Activated T-cell treated with anti-CD3 and anti-CD28 coated beads, Interleukin-2, amount 50 U/mL, for 72 hours (primary cell): ENCODE measurements at regions not wholly inside any gene's neighbourhood (a gene's known extent, or its start where the extent isn't known, plus 50 kb on each side); places are given as distances from the start of the nearest gene placed in this dataset.
A peak's percentile ranks its signal among the peaks of the same experiment; 100 is the strongest.

Experiments
- ATAC-seq, 2 donors: fragments of 150-1000 bp; cut with Tn5 transposase; replicated peaks in 1 of 2; 2 replicates each; pipeline ENCODE4 v1.10.0; 2021; ENCODE audit warnings: moderate library complexity in 2 of 2, mild to moderate bottlenecking in 1 of 2
- DNase-seq, 2 donors: peaks; one replicate each; pipeline ENCODE4 v3.0.0; 2021 to 2022; ENCODE audit warnings: mixed read lengths in 1 of 2
- H3K27ac Mint-ChIP-seq: one replicate; pipeline ENCODE4 v1.8.0; 2022; ENCODE audit warnings: mild to moderate bottlenecking, moderate library complexity, mixed read lengths
- H3K27me3 Mint-ChIP-seq: one replicate; pipeline ENCODE4 v1.8.0; 2022; ENCODE audit warnings: low read depth, mixed read lengths
- H3K36me3 Mint-ChIP-seq, 2 donors: one replicate each; pipeline ENCODE4 v1.8.0; 2022; ENCODE audit warnings: mixed read lengths in 2 of 2, mild to moderate bottlenecking in 1 of 2; ENCODE audit not compliant: insufficient read depth in 2 of 2
- H3K4me1 Mint-ChIP-seq: one replicate; pipeline ENCODE4 v1.8.0; 2022; ENCODE audit warnings: low read depth, mixed read lengths
- H3K4me3 Mint-ChIP-seq, 2 donors: one replicate each; pipeline ENCODE4 v1.8.0; 2022; ENCODE audit warnings: mild to moderate bottlenecking in 2 of 2, mixed read lengths in 2 of 2, moderate library complexity in 2 of 2
- H3K9me3 Mint-ChIP-seq, 2 donors: one replicate each; pipeline ENCODE4 v1.8.0; 2022; ENCODE audit warnings: mixed read lengths in 2 of 2

DNA sequence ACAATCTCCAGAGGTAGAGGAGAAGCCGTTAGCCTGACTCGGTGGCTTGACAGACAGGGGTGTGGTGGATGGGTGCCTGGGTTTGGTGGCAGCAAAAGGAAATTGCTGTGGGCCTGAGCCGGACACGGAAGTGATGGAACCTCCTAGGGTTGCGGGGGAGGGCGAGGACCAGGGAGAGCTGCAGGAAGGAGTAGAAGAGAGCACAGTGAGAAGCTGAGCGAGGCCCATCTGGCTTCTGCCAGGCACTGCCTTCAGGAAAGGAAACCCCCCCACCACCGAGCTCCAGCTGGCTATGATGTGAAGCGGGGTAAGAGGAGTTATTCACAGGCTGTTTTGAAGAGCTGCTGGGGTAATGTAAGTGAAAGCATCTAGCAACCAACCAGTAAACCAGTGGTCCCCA is 134.6 kb downstream of the TSN start:
- H3K4me1 Mint-ChIP-seq, result no peaks in the 10 kb centered on the region
- peaks cover 6% of the 10 kb centered on the region for H3K27me3 Mint-ChIP-seq
- ATAC-seq (no peak), DNase-seq (no peak)
- H3K27ac Mint-ChIP-seq, result no peak overlapping the region
- no peak overlapping the region for H3K4me3 Mint-ChIP-seq
- H3K36me3 Mint-ChIP-seq, result no peaks in the 10 kb centered on the region
- H3K9me3 Mint-ChIP-seq, result no peaks in the 10 kb centered on the region

DNA sequence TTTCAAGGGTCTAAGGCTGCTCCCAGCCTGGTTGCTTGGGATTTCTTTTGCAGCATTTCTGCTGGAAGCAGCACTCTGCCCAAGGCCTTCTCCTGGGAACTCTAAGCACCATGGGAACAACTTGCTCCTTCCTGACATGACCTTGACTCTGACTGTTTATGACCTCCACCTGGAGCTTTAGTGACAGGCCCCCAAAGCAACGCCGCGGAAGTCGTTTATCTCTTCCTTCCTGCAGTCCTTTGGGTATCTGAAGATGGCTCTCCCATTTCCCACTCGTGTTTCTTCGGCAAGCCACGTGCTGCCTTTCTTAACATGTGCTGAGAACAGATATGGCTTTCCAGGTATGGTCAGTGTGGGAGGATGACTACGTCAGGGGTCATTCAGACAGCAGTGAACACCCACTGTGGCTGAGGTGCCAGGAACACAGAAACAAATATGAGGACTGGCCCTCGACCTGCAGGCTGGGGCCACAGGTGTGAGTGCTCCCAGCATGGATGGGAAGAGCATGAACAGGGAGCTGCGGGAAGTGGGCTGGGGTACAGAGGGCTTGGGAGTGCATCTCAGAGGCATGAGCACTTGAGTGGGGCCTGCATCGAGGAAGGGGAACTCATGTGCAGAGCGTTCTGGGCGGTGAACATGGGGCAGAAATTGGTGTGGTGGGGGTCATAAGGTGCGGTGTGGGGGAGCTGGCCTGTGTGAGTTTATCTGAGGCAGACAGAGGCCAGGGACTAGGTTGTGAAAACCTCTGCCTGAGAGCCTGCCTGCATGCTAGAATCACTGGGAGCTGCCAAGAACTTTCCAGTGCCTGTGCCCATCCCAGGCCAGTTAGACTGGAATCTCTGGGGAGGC is 140.5 kb downstream of the TSN start:
- ATAC-seq (no peak), DNase-seq (no peak)
- no peaks in the 10 kb centered on the region for H3K36me3 Mint-ChIP-seq
- H3K27ac Mint-ChIP-seq, result no peak overlapping the region
- H3K9me3 Mint-ChIP-seq, result no peaks in the 10 kb centered on the region
- no peaks in the 10 kb centered on the region for H3K27me3 Mint-ChIP-seq
- H3K4me1 Mint-ChIP-seq, result no peaks in the 10 kb centered on the region
- H3K4me3 Mint-ChIP-seq, result no peak overlapping the region

DNA sequence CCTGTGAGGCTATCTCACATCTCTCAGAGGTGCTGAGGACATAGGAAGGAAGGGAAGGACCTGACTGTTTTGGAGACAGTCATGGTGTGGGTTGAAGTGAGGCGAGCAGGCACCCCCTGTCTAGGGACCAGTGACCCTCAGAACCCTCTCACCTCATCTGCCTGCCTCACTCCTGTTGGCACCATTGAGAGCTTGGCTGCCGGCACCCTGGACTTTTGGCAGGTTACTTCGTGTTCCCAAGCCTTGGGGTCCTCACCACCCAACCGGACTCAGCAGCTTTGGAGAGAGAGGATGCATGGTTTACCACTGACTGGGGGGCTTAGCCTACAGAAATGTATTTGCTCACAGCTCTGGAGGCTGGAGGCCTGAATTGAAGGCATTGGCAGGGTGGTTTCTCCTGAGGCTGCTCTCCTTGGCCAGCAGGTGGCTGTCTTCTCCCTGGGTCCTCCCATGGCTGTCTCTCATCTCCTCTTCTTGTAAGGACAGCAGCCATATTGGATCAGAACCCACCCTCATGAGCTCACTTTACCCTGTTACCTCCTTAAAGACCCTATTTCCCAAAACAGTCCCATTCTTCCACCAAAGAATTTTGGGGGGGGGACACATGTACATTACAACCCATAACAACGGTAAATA is 142.0 kb downstream of the TSN start:
- no peaks in the 10 kb centered on the region for H3K27me3 Mint-ChIP-seq
- DNase-seq (peak; percentile 14 to 34), ATAC-seq (peak; percentile 65 to 73)
- H3K4me3 Mint-ChIP-seq, result no peak overlapping the region
- no peaks in the 10 kb centered on the region for H3K4me1 Mint-ChIP-seq
- H3K9me3 Mint-ChIP-seq, result no peaks in the 10 kb centered on the region
- no peak overlapping the region for H3K27ac Mint-ChIP-seq
- H3K36me3 Mint-ChIP-seq, result no peaks in the 10 kb centered on the region

DNA sequence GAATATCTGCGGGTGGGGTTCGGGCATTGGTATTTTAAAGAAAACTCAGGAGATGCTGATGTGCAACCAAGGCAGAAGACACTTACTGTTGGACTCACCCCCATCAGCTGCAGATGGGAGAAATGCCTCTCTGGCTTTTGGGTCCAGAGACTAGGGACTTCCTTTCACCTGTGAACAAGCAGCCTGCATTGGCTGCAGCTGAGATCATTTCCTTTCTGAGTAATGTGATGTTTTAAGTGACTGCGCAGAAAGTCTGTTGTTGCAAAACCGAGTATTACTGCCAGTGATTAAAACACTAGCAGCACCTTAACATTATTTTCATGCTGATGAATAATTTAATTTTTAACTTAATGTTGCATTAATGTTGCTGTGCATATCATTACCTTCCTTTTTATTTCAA is 143.0 kb downstream of the TSN start:
- no peaks in the 10 kb centered on the region for H3K27me3 Mint-ChIP-seq
- no peak overlapping the region for H3K4me3 Mint-ChIP-seq
- ATAC-seq (no peak), DNase-seq (no peak)
- H3K9me3 Mint-ChIP-seq, result no peaks in the 10 kb centered on the region
- H3K27ac Mint-ChIP-seq, result no peak overlapping the region
- H3K36me3 Mint-ChIP-seq, result no peaks in the 10 kb centered on the region
- H3K4me1 Mint-ChIP-seq, result no peaks in the 10 kb centered on the region

GRCh38 chr2:121900391-121900790 is 144.9 kb downstream of the TSN start:
- H3K4me3 Mint-ChIP-seq, result no peak overlapping the region
- H3K27me3 Mint-ChIP-seq, result no peaks in the 10 kb centered on the region
- H3K9me3 Mint-ChIP-seq, result no peaks in the 10 kb centered on the region
- DNase-seq (no peak), ATAC-seq (no peak)
- H3K36me3 Mint-ChIP-seq, result no peaks in the 10 kb centered on the region
- no peak overlapping the region for H3K27ac Mint-ChIP-seq
- H3K4me1 Mint-ChIP-seq, result no peaks in the 10 kb centered on the region

DNA sequence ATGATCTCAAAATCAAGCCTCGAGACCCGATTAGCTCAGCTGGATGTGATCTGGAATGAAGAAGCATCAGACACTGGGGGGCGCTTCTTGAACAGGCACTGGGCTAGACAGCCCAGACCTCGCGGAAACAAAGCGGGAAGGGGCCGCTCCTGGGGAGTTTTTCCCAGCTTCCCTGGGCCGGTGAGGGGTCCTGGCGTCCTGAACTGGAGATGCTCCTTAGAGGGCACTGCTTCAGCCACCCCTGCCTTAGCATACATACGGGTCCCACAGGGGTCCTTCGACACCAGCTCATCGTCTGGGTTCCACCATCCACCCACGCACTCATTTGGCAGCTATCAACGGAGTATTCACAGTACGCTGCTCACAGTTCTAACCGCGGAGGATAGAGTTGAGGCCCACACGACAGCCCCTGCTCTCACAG is 146.7 kb downstream of the TSN start:
- ATAC-seq (peak; percentile 26 to 68), DNase-seq (peak in 1 of 2 donors; percentile 24)
- Mint-ChIP-seq H3K27ac (no peak overlapping the region), H3K9me3 (no peaks in the 10 kb centered on the region), H3K36me3 (no peaks in the 10 kb centered on the region), H3K4me3 (peak overlapping the region in 1 of 2 donors; percentile 11), H3K27me3 (no peaks in the 10 kb centered on the region), H3K4me1 (no peaks in the 10 kb centered on the region)

GRCh38 chr2:121902616-121903015 is 147.2 kb downstream of the TSN start:
- no peaks in the 10 kb centered on the region for H3K9me3 Mint-ChIP-seq
- H3K4me3 Mint-ChIP-seq, result peak overlapping the region; percentile 1 to 13
- no peaks in the 10 kb centered on the region for H3K27me3 Mint-ChIP-seq
- no peak for DNase-seq
- no peaks in the 10 kb centered on the region for H3K36me3 Mint-ChIP-seq
- H3K4me1 Mint-ChIP-seq, result no peaks in the 10 kb centered on the region
- peak in 1 of 2 donors; percentile 17 for ATAC-seq
- no peak overlapping the region for H3K27ac Mint-ChIP-seq

DNA sequence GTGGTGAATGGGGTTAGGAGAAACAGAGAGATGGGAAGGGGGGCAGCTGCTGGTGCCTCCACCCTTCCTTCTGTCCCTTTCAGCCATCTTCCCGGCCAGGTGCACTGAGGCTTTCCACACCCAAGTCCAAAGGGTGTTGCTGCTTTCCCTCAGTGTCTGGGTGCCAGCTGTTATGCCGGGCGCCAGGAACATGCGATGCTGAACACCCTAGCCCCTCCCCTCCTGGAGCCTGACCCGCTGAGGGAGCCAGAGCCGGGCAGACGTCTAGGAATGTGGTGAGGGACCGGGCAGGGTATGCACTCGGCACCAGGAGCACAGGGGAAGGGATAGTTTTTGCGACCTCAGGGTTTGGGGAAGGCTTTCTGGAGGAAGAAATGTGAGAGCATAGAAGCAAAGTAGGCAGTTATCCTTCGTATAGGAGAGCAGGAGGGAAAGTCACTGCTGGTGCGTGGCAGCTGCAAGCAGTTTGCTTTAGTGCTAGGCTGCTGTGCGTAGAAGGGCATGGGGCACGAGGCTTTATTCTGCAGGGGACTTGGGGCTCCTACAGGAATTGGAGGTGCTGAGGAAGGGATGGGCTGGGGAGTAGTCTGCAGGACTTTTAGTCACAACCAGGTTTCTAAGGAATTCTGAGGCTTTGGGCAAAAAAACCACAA is 147.7 kb downstream of the TSN start:
- H3K36me3 Mint-ChIP-seq, result no peaks in the 10 kb centered on the region
- H3K4me1 Mint-ChIP-seq, result no peaks in the 10 kb centered on the region
- no peak overlapping the region for H3K27ac Mint-ChIP-seq
- H3K27me3 Mint-ChIP-seq, result no peaks in the 10 kb centered on the region
- DNase-seq (no peak), ATAC-seq (no peak)
- H3K9me3 Mint-ChIP-seq, result no peaks in the 10 kb centered on the region
- no peak overlapping the region for H3K4me3 Mint-ChIP-seq

GRCh38 chr2:121904656-121905055 is 149.2 kb downstream of the TSN start:
- H3K27me3 Mint-ChIP-seq, result no peaks in the 10 kb centered on the region
- H3K4me3 Mint-ChIP-seq, result no peak overlapping the region
- H3K9me3 Mint-ChIP-seq, result no peaks in the 10 kb centered on the region
- H3K4me1 Mint-ChIP-seq, result no peaks in the 10 kb centered on the region
- H3K36me3 Mint-ChIP-seq, result no peaks in the 10 kb centered on the region
- H3K27ac Mint-ChIP-seq, result no peak overlapping the region
- DNase-seq, result no peak
- no peak for ATAC-seq

DNA sequence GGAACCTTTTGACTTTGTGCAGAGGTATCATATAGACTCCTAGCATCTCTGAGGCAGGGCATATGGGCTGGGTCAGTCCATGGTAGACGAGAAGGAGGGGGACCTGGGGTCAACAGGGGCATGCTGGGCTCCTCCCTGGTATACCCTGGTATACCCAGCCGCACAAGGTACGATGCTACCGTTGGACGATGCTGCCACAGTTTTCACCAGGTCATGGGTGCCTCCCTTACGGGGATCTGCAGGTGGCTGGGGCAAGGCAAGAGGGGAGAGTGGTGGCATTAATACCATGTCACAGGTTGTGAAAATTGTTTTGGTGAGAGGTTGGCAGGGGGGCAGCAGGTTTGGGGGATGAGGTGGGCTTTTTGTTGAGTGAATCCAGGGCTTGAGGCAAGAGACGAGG is 149.8 kb downstream of the TSN start:
- DNase-seq, result no peak
- H3K4me1 Mint-ChIP-seq, result no peaks in the 10 kb centered on the region

DNA sequence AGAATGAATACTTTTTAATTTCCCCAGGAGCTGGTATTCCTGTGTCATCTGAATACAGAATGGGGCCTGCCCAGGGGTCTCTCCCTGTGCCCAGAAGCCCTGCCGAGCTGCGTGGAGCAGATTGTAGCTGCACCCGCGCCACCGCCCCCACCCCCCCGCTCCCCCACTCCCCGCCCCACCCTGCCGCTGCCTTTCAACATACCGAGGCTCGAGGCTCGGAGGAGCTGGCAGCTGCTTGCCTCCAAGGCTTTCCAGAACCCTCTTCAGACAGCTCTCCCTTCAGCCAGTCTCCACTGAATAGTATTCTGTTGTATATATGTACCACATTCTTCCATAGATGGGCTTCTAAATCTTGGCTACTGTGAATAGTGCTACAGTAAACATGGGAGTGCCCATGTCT is 150.7 kb downstream of the TSN start:
- Mint-ChIP-seq H3K4me1 (no peaks in the 10 kb centered on the region), H3K36me3 (no peaks in the 10 kb centered on the region), H3K27ac (no peak overlapping the region), H3K27me3 (no peaks in the 10 kb centered on the region), H3K9me3 (no peaks in the 10 kb centered on the region), H3K4me3 (no peak overlapping the region)
- ATAC-seq (no peak), DNase-seq (no peak)

More for the DNA sequence above, 149.8 kb downstream of the TSN start:
- no peaks in the 10 kb centered on the region for H3K9me3 Mint-ChIP-seq
- ATAC-seq, result no peak
- no peaks in the 10 kb centered on the region for H3K27me3 Mint-ChIP-seq
- no peaks in the 10 kb centered on the region for H3K36me3 Mint-ChIP-seq
- no peak overlapping the region for H3K27ac Mint-ChIP-seq
- no peak overlapping the region for H3K4me3 Mint-ChIP-seq

- Mint-ChIP-seq H3K36me3 (no peaks in the 10 kb centered on the region), H3K4me1 (no peaks in the 10 kb centered on the region), H3K9me3 (no peaks in the 10 kb centered on the region), H3K4me3 (no peak overlapping the region), H3K27me3 (no peaks in the 10 kb centered on the region), H3K27ac (no peak overlapping the region)
- DNase-seq (no peak), ATAC-seq (no peak)
These were observed 152.5 kb downstream of the TSN start for GRCh38 chr2:121907928-121908327.

GRCh38 chr2:121910139-121910538 is 154.7 kb downstream of the TSN start:
- H3K9me3 Mint-ChIP-seq, result no peaks in the 10 kb centered on the region
- no peak overlapping the region for H3K27ac Mint-ChIP-seq
- H3K4me3 Mint-ChIP-seq, result no peak overlapping the region
- H3K4me1 Mint-ChIP-seq, result no peaks in the 10 kb centered on the region
- DNase-seq, result no peak
- H3K36me3 Mint-ChIP-seq, result no peaks in the 10 kb centered on the region
- H3K27me3 Mint-ChIP-seq, result no peaks in the 10 kb centered on the region
- ATAC-seq, result no peak
